ENCODE measurements at regions not wholly inside any gene's neighbourhood (a gene's known extent, or its start where the extent isn't known, plus 50 kb on each side); places are given as distances from the start of the nearest gene placed in this dataset.

DNA sequence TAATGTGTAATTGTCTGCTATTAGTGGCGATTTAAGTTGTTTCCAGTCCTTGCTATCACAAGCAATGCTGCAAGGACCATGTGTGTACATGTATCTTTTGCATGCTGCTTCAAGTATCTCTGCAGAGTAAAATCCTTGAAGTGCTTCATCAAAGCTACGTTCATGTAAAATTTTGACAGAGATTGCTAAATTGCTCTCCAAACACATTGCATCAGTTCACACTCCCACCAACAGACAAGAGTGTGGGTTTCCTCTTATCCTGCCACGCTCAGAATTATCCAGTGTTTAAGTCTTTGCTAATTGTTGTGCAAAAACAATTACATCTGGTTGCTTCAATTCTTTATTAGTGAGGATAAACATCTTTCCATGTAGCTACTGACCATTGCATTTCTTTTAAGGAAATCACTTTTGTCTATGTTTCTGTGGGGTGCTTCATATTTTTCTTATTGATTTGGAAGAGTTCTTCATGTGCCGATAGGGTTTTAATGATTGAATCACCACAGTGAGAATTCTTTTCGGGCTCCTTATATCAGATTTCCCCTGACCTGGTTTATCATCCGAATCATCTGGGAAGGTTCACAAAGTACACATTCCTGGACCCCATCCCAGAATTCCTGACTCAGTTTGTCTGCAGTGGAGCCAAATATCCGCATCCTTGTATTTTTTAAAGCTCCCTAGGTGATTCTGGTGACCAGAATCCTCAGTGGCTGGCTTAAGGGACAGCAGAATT lies 56.3 kb upstream of the GALNT2 start:
- no CpG with 5 or more reads among the region's 7 CpGs for WGBS (ENCODE audit: insufficient coverage, insufficient read length)
- Histone ChIP-seq H3K36me3 (ENCODE audit: control insufficient read depth, insufficient read depth, low read length) (no peaks in the 10 kb centered on the region), H3K27me3 (ENCODE audit: control insufficient read depth, insufficient read depth, low read length) (no peaks in the 10 kb centered on the region), H3K4me1 (ENCODE audit: control insufficient read depth, insufficient read depth, low read length) (no peaks in the 10 kb centered on the region; the same call in 1 of the 2 replicates), H3K9me3 (ENCODE audit: control insufficient read depth, insufficient read depth, low read length) (no peaks in the 10 kb centered on the region), H3K27ac (ENCODE audit: low read length) (no peak overlapping the region), H3K4me3 (ENCODE audit: low read length) (no peak overlapping the region)
- DNase-seq (ENCODE audit: low read depth, low spot score): no peak

DNA sequence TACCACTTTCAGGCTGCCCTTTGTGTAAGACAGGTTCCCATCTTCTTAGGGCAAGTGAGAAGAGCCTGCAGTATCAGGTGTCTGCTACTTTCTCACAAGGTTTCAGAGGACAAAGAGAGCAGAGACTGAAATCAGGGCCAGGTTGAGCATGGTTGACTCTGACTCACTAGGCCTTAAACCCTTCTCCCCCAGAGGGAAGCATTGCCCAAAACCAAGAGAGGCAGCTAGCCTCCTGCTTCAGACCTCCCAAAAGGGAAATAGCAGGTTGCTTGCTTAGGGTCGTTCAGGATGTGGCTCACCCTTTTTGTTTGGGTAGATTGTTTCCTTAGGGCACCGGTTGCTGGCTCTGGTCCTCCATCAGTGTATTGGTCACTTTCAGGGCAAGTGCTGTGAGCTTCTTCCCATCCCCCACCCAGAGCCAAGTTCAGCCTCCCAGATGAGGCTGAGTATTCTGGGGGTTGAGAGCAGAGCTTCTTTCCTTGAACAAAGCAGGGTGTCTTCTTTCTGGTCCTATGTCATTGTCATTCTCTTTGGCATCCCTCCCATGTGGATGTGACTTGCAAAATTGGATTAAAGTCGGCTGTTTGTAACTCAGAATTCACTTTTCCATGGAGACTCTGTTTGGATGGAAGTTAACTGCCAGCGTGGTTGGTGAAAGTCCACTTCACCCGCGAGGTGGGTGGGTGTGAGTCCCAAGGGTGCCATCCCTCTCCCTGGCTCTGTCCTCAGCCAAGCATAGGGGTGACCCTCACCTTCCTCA lies 55.5 kb upstream of the GALNT2 start:
- no peak for DNase-seq (ENCODE audit: low read depth, low spot score)
- Histone ChIP-seq H3K36me3 (ENCODE audit: control insufficient read depth, insufficient read depth, low read length) (no peaks in the 10 kb centered on the region), H3K9me3 (ENCODE audit: control insufficient read depth, insufficient read depth, low read length) (no peaks in the 10 kb centered on the region), H3K4me3 (ENCODE audit: low read length) (no peak overlapping the region), H3K27ac (ENCODE audit: low read length) (no peak overlapping the region), H3K4me1 (ENCODE audit: control insufficient read depth, insufficient read depth, low read length) (no peaks in the 10 kb centered on the region; the same call in 1 of the 2 replicates), H3K27me3 (ENCODE audit: control insufficient read depth, insufficient read depth, low read length) (no peaks in the 10 kb centered on the region)
- WGBS (ENCODE audit: insufficient coverage, insufficient read length): no CpG with 5 or more reads among the region's 6 CpGs

DNA sequence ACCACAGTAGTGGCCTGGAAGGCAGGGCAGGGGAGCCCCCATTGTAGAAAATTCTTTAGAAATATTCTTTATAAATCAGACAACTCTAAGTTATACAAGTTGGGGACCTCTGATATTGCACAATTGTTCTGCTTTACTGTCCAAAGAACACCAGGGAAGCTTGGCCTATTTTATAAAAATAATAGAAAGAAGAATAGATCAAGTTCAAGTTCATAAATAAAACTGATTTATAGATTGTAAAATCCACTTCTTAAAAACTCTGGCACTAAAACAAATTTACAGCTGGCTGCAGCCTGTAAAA lies 55.0 kb upstream of the GALNT2 start:
- H3K36me3 ChIP-seq (ENCODE audit: control insufficient read depth, insufficient read depth, low read length): no peaks in the 10 kb centered on the region
- H3K9me3 ChIP-seq (ENCODE audit: control insufficient read depth, insufficient read depth, low read length): no peaks in the 10 kb centered on the region
- no peaks in the 10 kb centered on the region for H3K27me3 ChIP-seq (ENCODE audit: control insufficient read depth, insufficient read depth, low read length)
- no peak overlapping the region for H3K27ac ChIP-seq (ENCODE audit: low read length)
- no peak for DNase-seq (ENCODE audit: low read depth, low spot score)
- no peaks in the 10 kb centered on the region; the same call in 1 of the 2 replicates for H3K4me1 ChIP-seq (ENCODE audit: control insufficient read depth, insufficient read depth, low read length)
- no peak overlapping the region for H3K4me3 ChIP-seq (ENCODE audit: low read length)

DNA sequence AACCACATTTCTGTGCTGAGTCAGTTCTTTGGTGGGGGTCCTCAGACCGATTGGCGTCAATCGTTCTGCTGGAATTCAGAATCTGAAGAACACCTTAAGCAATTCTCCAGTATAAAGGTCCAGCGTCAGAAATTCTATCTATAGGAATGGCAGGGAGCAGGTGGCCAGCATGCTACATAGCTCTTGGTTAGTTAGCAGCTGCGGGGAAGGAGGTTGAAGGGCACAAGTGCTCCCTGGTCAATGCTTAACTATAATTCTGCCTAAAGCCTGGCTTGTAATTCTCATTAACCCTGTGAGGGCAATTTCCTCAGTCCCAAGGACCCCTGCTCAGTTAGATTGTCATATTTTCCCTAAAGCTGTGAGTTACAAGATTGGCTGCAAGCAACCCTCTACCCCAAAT lies 54.3 kb upstream of the GALNT2 start:
- Histone ChIP-seq H3K9me3 (ENCODE audit: control insufficient read depth, insufficient read depth, low read length) (no peaks in the 10 kb centered on the region), H3K27me3 (ENCODE audit: control insufficient read depth, insufficient read depth, low read length) (no peaks in the 10 kb centered on the region), H3K4me1 (ENCODE audit: control insufficient read depth, insufficient read depth, low read length) (no peaks in the 10 kb centered on the region; the same call in 1 of the 2 replicates), H3K36me3 (ENCODE audit: control insufficient read depth, insufficient read depth, low read length) (no peaks in the 10 kb centered on the region), H3K4me3 (ENCODE audit: low read length) (no peak overlapping the region), H3K27ac (ENCODE audit: low read length) (no peak overlapping the region)
- DNase-seq (ENCODE audit: low read depth, low spot score): no peak
- WGBS (ENCODE audit: insufficient coverage, insufficient read length): no CpG with 5 or more reads among the region's 5 CpGs

DNA sequence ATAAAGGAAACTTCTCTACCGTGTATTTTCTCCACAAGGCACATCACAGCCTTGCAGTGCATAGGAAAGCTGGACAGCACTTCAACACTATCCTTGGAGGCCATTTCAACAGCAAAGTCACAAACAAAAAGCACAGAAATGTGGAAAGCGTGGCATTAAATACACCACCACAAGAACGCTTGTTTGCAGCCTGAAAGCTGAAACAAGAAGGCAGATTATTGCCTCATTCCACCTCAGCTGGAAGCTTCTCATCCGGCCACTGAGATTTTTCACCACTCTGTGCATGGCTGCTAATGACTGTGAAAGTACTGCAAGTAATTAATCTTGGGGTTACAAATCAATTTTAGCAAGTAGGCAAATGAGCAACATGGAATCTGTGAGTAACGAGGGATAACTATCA lies 50.9 kb upstream of the GALNT2 start:
- WGBS (ENCODE audit: insufficient coverage, insufficient read length): no CpG with 5 or more reads among the region's 5 CpGs
- no peak for DNase-seq (ENCODE audit: low read depth, low spot score)
- Histone ChIP-seq H3K4me3 (ENCODE audit: low read length) (no peak overlapping the region), H3K9me3 (ENCODE audit: control insufficient read depth, insufficient read depth, low read length) (no peaks in the 10 kb centered on the region), H3K27ac (ENCODE audit: low read length) (no peak overlapping the region), H3K27me3 (ENCODE audit: control insufficient read depth, insufficient read depth, low read length) (no peaks in the 10 kb centered on the region), H3K4me1 (ENCODE audit: control insufficient read depth, insufficient read depth, low read length) (no peaks in the 10 kb centered on the region; the same call in 1 of the 2 replicates), H3K36me3 (ENCODE audit: control insufficient read depth, insufficient read depth, low read length) (no peaks in the 10 kb centered on the region)
